CD4-positive, CD25-positive, alpha-beta regulatory T cell (primary cell): ENCODE measurements at regions not wholly inside any gene's neighbourhood (a gene's known extent, or its start where the extent isn't known, plus 50 kb on each side); places are given as distances from the start of the nearest gene placed in this dataset.
"Not testable (repeated sequence)": the region's sequence is repeated elsewhere in the genome, so short reads cannot be mapped to it uniquely, and the experiment has no call there.

Experiments
- ATAC-seq, 2 donors: fragments of 150-1000 bp; cut with Tn5 transposase; one replicate each; pipeline ENCODE4 v1.10.0; 2021; ENCODE audit warnings: low read depth in 2 of 2, moderate number of reproducible peaks in 2 of 2, moderate library complexity in 1 of 2
- DNase-seq, 3 donors: peaks; one replicate each; pipeline versions ENCODE4 v3.0.0 to v3.0.0-alpha.2; 2012 to 2022; ENCODE audit warnings: mixed read lengths in 1 of 3
- H3K27ac ChIP-seq: one replicate; pipeline ENCODE4 v1.7.0; 2013; ENCODE audit warnings: mild to moderate bottlenecking, low read length; ENCODE audit not compliant: insufficient read depth, poor library complexity, severe bottlenecking
- H3K27me3 ChIP-seq: one replicate; pipeline ENCODE4 v1.7.0; 2013; ENCODE audit warnings: low read length; ENCODE audit not compliant: control insufficient read depth, insufficient read depth
- H3K36me3 ChIP-seq: one replicate; pipeline ENCODE4 v1.7.0; 2013; ENCODE audit warnings: mild to moderate bottlenecking, low read length, moderate library complexity; ENCODE audit not compliant: control insufficient read depth, insufficient read depth
- H3K4me1 ChIP-seq: 2 replicates; pipeline ENCODE4 v1.7.0; 2013; ENCODE audit warnings: mild to moderate bottlenecking, low read length; ENCODE audit not compliant: insufficient read depth, control insufficient read depth, poor library complexity, severe bottlenecking
- H3K4me3 ChIP-seq: one replicate; pipeline ENCODE4 v1.7.0; 2013; ENCODE audit warnings: low read depth, mild to moderate bottlenecking, low read length, moderate library complexity
- H3K9me3 ChIP-seq, 2 experiments: 1 replicate in 1 of 2; 2 replicates in 1 of 2; pipeline ENCODE4 v1.7.0; 2013; ENCODE audit warnings: low read length in 2 of 2, mild to moderate bottlenecking in 1 of 2, moderate library complexity in 1 of 2; ENCODE audit not compliant: control insufficient read depth in 2 of 2
- H3K27ac Mint-ChIP-seq, 3 donors: one replicate each; pipeline ENCODE4 v1.8.0; 2020 to 2022; ENCODE audit warnings: mild to moderate bottlenecking in 3 of 3, mixed read lengths in 3 of 3, moderate library complexity in 2 of 3
- H3K27me3 Mint-ChIP-seq: one replicate; pipeline ENCODE4 v1.8.0; 2022; ENCODE audit warnings: mild to moderate bottlenecking, mixed read lengths
- H3K36me3 Mint-ChIP-seq: one replicate; pipeline ENCODE4 v1.8.0; 2020; ENCODE audit warnings: mixed read lengths
- H3K4me1 Mint-ChIP-seq, 4 donors: one replicate each; pipeline ENCODE4 v1.8.0; 2020 to 2022; ENCODE audit warnings: mixed read lengths in 4 of 4, mild to moderate bottlenecking in 1 of 4
- H3K4me3 Mint-ChIP-seq, 4 donors: one replicate each; pipeline ENCODE4 v1.8.0; 2020 to 2022; ENCODE audit warnings: mild to moderate bottlenecking in 4 of 4, mixed read lengths in 4 of 4, moderate library complexity in 3 of 4
- H3K9me3 Mint-ChIP-seq, 7 donors: one replicate each; pipeline ENCODE4 v1.8.0; 2020 to 2022; ENCODE audit warnings: mixed read lengths in 7 of 7, mild to moderate bottlenecking in 3 of 7, moderate library complexity in 2 of 7

DNA sequence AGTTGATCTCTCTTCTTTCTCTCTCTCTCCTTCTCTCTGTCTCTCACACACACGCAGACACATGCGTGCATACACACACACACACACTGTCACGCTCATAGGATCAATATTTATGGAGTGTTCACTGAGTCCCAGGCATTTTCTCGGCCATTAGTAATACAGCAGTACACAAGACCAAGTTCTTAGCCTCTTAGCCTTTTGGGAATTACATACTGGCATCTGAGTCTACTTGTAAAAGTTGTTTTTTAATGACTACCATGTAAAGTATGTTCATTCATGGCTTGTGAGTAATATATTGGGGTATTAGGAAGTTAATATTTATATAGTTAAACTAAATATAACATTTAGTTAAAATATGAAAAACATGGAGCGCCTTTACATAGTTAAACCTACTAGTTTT lies 2406.1 kb upstream of the PCDH20 start:
- not testable (repeated sequence) for H3K27ac ChIP-seq, ATAC-seq, H3K4me3 Mint-ChIP-seq, H3K27me3 ChIP-seq, H3K36me3 ChIP-seq, H3K27me3 Mint-ChIP-seq, H3K4me3 ChIP-seq, H3K36me3 Mint-ChIP-seq, H3K4me1 ChIP-seq, H3K27ac Mint-ChIP-seq, H3K9me3 Mint-ChIP-seq, H3K9me3 ChIP-seq, DNase-seq, H3K4me1 Mint-ChIP-seq

GRCh38 chr13:63811428-63812004 lies 2395.9 kb upstream of the PCDH20 start:
- DNase-seq, H3K9me3 ChIP-seq, H3K4me1 ChIP-seq, H3K27ac ChIP-seq, H3K4me3 ChIP-seq, H3K27ac Mint-ChIP-seq, H3K27me3 Mint-ChIP-seq, H3K27me3 ChIP-seq, H3K4me3 Mint-ChIP-seq, H3K4me1 Mint-ChIP-seq, H3K36me3 ChIP-seq, H3K36me3 Mint-ChIP-seq, ATAC-seq: not testable (repeated sequence)
- peaks cover 3 to 20% (median 4%) of the 10 kb centered on the region in 7 donors for H3K9me3 Mint-ChIP-seq

DNA sequence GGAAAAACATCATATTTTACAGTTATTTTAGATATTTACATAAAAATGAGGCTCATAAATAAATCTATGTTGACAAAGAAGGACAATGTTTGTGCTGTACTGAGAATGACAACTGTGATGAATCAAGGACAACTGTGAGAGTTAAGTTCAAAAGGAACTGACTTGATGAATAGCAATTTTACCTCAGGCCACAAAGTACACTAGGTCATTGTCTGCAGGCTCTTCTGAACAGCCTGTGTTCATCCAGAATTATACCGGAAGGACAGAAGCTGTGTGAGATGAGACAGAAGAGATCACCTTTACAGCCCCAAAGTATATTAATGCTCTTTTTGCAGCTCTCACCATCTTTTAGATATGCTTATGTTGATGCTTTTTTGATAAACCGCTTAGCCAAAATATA lies 2375.5 kb upstream of the PCDH20 start:
- H3K27me3 ChIP-seq, H3K4me1 Mint-ChIP-seq, H3K4me3 ChIP-seq, ATAC-seq, H3K27ac ChIP-seq, DNase-seq, H3K9me3 ChIP-seq, H3K36me3 Mint-ChIP-seq, H3K27me3 Mint-ChIP-seq, H3K4me3 Mint-ChIP-seq, H3K27ac Mint-ChIP-seq, H3K9me3 Mint-ChIP-seq, H3K4me1 ChIP-seq, H3K36me3 ChIP-seq: not testable (repeated sequence)

- Histone ChIP-seq H3K9me3 (no peaks in the 10 kb centered on the region), H3K27me3 (no peaks in the 10 kb centered on the region), H3K27ac (no peak overlapping the region), H3K4me3 (no peak overlapping the region), H3K36me3 (no peaks in the 10 kb centered on the region), H3K4me1 (no peaks in the 10 kb centered on the region)
- no peaks in the 10 kb centered on the region for H3K36me3 Mint-ChIP-seq
- H3K27ac Mint-ChIP-seq, result no peak overlapping the region
- H3K4me1 Mint-ChIP-seq, result no peaks in the 10 kb centered on the region
- peaks cover 0 to 20% (median 4%) of the 10 kb centered on the region in 7 donors for H3K9me3 Mint-ChIP-seq
- H3K4me3 Mint-ChIP-seq, result no peak overlapping the region
- ATAC-seq, result no peak
- no peak for DNase-seq
- H3K27me3 Mint-ChIP-seq, result no peaks in the 10 kb centered on the region
Observed at GRCh38 chr13:63774133-63774532, 2358.5 kb upstream of the PCDH20 start.

- H3K4me1 Mint-ChIP-seq, result no peaks in the 10 kb centered on the region
- H3K36me3 Mint-ChIP-seq, result no peaks in the 10 kb centered on the region
- Histone ChIP-seq H3K36me3 (no peaks in the 10 kb centered on the region), H3K4me1 (no peaks in the 10 kb centered on the region), H3K27ac (no peak overlapping the region), H3K4me3 (no peak overlapping the region), H3K27me3 (no peaks in the 10 kb centered on the region), H3K9me3 (no peaks in the 10 kb centered on the region)
- no peak overlapping the region for H3K27ac Mint-ChIP-seq
- no peak for ATAC-seq
- no peak for DNase-seq
- H3K4me3 Mint-ChIP-seq, result no peak overlapping the region
- no peaks in the 10 kb centered on the region for H3K27me3 Mint-ChIP-seq
- peaks cover 0 to 17% (median 4%) of the 10 kb centered on the region in 7 donors for H3K9me3 Mint-ChIP-seq
Observed at GRCh38 chr13:63773476-63773875, 2357.8 kb upstream of the PCDH20 start.

DNA sequence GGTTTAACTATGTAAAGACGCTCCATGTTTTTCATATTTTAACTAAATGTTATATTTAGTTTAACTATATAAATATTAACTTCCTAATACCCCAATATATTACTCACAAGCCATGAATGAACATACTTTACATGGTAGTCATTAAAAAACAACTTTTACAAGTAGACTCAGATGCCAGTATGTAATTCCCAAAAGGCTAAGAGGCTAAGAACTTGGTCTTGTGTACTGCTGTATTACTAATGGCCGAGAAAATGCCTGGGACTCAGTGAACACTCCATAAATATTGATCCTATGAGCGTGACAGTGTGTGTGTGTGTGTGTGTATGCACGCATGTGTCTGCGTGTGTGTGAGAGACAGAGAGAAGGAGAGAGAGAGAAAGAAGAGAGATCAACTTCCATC lies 2342.0 kb upstream of the PCDH20 start:
- not testable (repeated sequence) for H3K27ac ChIP-seq, H3K9me3 Mint-ChIP-seq, H3K27me3 Mint-ChIP-seq, H3K36me3 Mint-ChIP-seq, H3K4me3 ChIP-seq, ATAC-seq, H3K27me3 ChIP-seq, H3K4me1 ChIP-seq, H3K27ac Mint-ChIP-seq, H3K9me3 ChIP-seq, H3K4me1 Mint-ChIP-seq, DNase-seq, H3K36me3 ChIP-seq, H3K4me3 Mint-ChIP-seq

DNA sequence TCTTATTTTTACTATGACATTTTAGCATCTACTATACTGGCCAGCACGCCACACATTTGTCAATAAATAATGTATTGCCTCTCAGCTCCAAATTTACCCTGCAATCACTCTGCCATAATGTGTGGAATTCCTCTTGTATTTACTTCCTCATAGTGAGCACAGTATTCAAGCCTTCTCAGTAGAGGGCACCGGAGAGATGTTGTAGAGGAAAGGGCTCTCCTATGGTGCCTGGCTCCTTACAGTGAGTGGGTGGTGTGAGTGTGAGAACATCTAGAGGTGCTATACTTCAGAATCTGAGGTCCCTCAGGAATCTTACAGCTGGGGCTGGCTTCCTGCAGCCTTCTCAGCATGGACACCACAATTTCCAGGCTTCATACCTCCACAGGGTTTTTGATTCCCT lies 2334.2 kb upstream of the PCDH20 start:
- H3K36me3 Mint-ChIP-seq, H3K9me3 ChIP-seq, H3K4me3 ChIP-seq, H3K27ac Mint-ChIP-seq, H3K4me1 Mint-ChIP-seq, DNase-seq, H3K27me3 Mint-ChIP-seq, ATAC-seq, H3K27ac ChIP-seq, H3K36me3 ChIP-seq, H3K27me3 ChIP-seq, H3K4me3 Mint-ChIP-seq, H3K4me1 ChIP-seq, H3K9me3 Mint-ChIP-seq: not testable (repeated sequence)

- not testable (repeated sequence) for H3K4me1 ChIP-seq, H3K4me3 ChIP-seq, H3K4me3 Mint-ChIP-seq, H3K36me3 Mint-ChIP-seq, H3K27ac Mint-ChIP-seq, DNase-seq, ATAC-seq, H3K36me3 ChIP-seq, H3K27me3 ChIP-seq, H3K4me1 Mint-ChIP-seq, H3K27ac ChIP-seq, H3K27me3 Mint-ChIP-seq
- peaks cover 0 to 11% of the 10 kb centered on the region in 2 experiments for H3K9me3 ChIP-seq
- peaks cover 0 to 10% (median 2%) of the 10 kb centered on the region in 7 donors for H3K9me3 Mint-ChIP-seq
Observed at GRCh38 chr13:63741814-63742101, 2326.1 kb upstream of the PCDH20 start.
